ENCODE measurements at regions not wholly inside any gene's neighbourhood (a gene's known extent, or its start where the extent isn't known, plus 50 kb on each side); places are given as distances from the start of the nearest gene placed in this dataset.
A peak's percentile ranks its signal among the peaks of the same experiment; 100 is the strongest.

GRCh38 chr1:218969006-218969405 lies 204.7 kb upstream of the LYPLAL1 start:
- Histone ChIP-seq H3K9ac (ENCODE audit: extremely low read depth, low read length, poor library complexity, severe bottlenecking) (no peak overlapping the region), H3K27me3 (ENCODE audit: control insufficient read depth, insufficient read depth, low read length, poor library complexity, severe bottlenecking) (no peaks in the 10 kb centered on the region), H3K27ac (ENCODE audit: low read depth, low read length) (no peak overlapping the region), H3K36me3 (ENCODE audit: control insufficient read depth, insufficient read depth, low read length) (no peaks in the 10 kb centered on the region), H3K4me1 (ENCODE audit: control insufficient read depth, insufficient read depth, low read length) (no peaks in the 10 kb centered on the region), H3K9me3 (ENCODE audit: control insufficient read depth, low read length) (peaks cover 35% of the 10 kb centered on the region), H3K4me3 (ENCODE audit: low read length) (no peak overlapping the region)
- WGBS, 2 experiments (ENCODE audit: insufficient coverage in 1 of 2, insufficient read length in 1 of 2): 94% methylated on average over 1 of the region's 1 CpG; no CpG with 5 or more reads in 1 of the 2 experiments
- H3K4me1 Mint-ChIP-seq: no peaks in the 10 kb centered on the region
- no peak for DNase-seq
- no peaks in the 10 kb centered on the region for H3K36me3 Mint-ChIP-seq (ENCODE audit: low read depth)
- H3K27me3 Mint-ChIP-seq (ENCODE audit: insufficient read depth): peaks cover 2% of the 10 kb centered on the region
- no peak overlapping the region for H3K27ac Mint-ChIP-seq
- TF ChIP-seq, protein P1, sequence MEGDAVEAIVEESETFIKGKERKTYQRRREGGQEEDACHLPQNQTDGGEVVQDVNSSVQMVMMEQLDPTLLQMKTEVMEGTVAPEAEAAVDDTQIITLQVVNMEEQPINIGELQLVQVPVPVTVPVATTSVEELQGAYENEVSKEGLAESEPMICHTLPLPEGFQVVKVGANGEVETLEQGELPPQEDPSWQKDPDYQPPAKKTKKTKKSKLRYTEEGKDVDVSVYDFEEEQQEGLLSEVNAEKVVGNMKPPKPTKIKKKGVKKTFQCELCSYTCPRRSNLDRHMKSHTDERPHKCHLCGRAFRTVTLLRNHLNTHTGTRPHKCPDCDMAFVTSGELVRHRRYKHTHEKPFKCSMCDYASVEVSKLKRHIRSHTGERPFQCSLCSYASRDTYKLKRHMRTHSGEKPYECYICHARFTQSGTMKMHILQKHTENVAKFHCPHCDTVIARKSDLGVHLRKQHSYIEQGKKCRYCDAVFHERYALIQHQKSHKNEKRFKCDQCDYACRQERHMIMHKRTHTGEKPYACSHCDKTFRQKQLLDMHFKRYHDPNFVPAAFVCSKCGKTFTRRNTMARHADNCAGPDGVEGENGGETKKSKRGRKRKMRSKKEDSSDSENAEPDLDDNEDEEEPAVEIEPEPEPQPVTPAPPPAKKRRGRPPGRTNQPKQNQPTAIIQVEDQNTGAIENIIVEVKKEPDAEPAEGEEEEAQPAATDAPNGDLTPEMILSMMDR (conservative IDR thresholded peaks at IDR 0.05): no peak
- peaks cover 22% of the 10 kb centered on the region for H3K9me3 Mint-ChIP-seq
- H3K4me3 Mint-ChIP-seq: no peak overlapping the region

GRCh38 chr1:218970397-218970990 lies 203.2 kb upstream of the LYPLAL1 start:
- TF ChIP-seq, protein P1 (conservative IDR thresholded peaks at IDR 0.05): no peak
- Mint-ChIP-seq H3K36me3 (ENCODE audit: low read depth) (no peaks in the 10 kb centered on the region), H3K27ac (no peak overlapping the region), H3K27me3 (ENCODE audit: insufficient read depth) (no peaks in the 10 kb centered on the region), H3K9me3 (peaks cover 25% of the 10 kb centered on the region), H3K4me1 (no peaks in the 10 kb centered on the region), H3K4me3 (no peak overlapping the region)
- WGBS, 2 experiments (ENCODE audit: insufficient coverage in 1 of 2, insufficient read length in 1 of 2): 90 to 94% methylated on average over 5 to 6 of the region's 6 CpGs
- DNase-seq: no peak
- Histone ChIP-seq H3K9ac (ENCODE audit: extremely low read depth, low read length, poor library complexity, severe bottlenecking) (no peak overlapping the region), H3K9me3 (ENCODE audit: control insufficient read depth, low read length) (peaks cover 35% of the 10 kb centered on the region), H3K4me3 (ENCODE audit: low read length) (no peak overlapping the region), H3K36me3 (ENCODE audit: control insufficient read depth, insufficient read depth, low read length) (no peaks in the 10 kb centered on the region), H3K27me3 (ENCODE audit: control insufficient read depth, insufficient read depth, low read length, poor library complexity, severe bottlenecking) (no peaks in the 10 kb centered on the region), H3K27ac (ENCODE audit: low read depth, low read length) (peak overlapping the region; percentile 3), H3K4me1 (ENCODE audit: control insufficient read depth, insufficient read depth, low read length) (no peaks in the 10 kb centered on the region)

- H3K4me1 ChIP-seq (ENCODE audit: control insufficient read depth, insufficient read depth, low read length): no peaks in the 10 kb centered on the region
- Mint-ChIP-seq H3K9me3 (peaks cover 25% of the 10 kb centered on the region), H3K27me3 (ENCODE audit: insufficient read depth) (no peaks in the 10 kb centered on the region), H3K36me3 (ENCODE audit: low read depth) (no peaks in the 10 kb centered on the region), H3K4me1 (no peaks in the 10 kb centered on the region), H3K27ac (no peak overlapping the region), H3K4me3 (no peak overlapping the region)
- H3K36me3 ChIP-seq (ENCODE audit: control insufficient read depth, insufficient read depth, low read length): no peaks in the 10 kb centered on the region
- WGBS, 2 experiments (ENCODE audit: insufficient coverage in 1 of 2, insufficient read length in 1 of 2): 97% methylated on average over 1 of the region's 1 CpG; no CpG with 5 or more reads in 1 of the 2 experiments
- no peak overlapping the region for H3K27ac ChIP-seq (ENCODE audit: low read depth, low read length)
- TF ChIP-seq, protein P1 (conservative IDR thresholded peaks at IDR 0.05): no peak
- H3K4me3 ChIP-seq (ENCODE audit: low read length): no peak overlapping the region
- H3K9ac ChIP-seq (ENCODE audit: extremely low read depth, low read length, poor library complexity, severe bottlenecking): no peak overlapping the region
- H3K27me3 ChIP-seq (ENCODE audit: control insufficient read depth, insufficient read depth, low read length, poor library complexity, severe bottlenecking): no peaks in the 10 kb centered on the region
- peaks cover 35% of the 10 kb centered on the region for H3K9me3 ChIP-seq (ENCODE audit: control insufficient read depth, low read length)
- DNase-seq: no peak
Measured at GRCh38 chr1:218971156-218971555, 202.5 kb upstream of the LYPLAL1 start.

Data from endodermal cell (in vitro differentiated cells).